ENCODE measurements at regions not wholly inside any gene's neighbourhood (a gene's known extent, or its start where the extent isn't known, plus 50 kb on each side); places are given as distances from the start of the nearest gene placed in this dataset.

DNA sequence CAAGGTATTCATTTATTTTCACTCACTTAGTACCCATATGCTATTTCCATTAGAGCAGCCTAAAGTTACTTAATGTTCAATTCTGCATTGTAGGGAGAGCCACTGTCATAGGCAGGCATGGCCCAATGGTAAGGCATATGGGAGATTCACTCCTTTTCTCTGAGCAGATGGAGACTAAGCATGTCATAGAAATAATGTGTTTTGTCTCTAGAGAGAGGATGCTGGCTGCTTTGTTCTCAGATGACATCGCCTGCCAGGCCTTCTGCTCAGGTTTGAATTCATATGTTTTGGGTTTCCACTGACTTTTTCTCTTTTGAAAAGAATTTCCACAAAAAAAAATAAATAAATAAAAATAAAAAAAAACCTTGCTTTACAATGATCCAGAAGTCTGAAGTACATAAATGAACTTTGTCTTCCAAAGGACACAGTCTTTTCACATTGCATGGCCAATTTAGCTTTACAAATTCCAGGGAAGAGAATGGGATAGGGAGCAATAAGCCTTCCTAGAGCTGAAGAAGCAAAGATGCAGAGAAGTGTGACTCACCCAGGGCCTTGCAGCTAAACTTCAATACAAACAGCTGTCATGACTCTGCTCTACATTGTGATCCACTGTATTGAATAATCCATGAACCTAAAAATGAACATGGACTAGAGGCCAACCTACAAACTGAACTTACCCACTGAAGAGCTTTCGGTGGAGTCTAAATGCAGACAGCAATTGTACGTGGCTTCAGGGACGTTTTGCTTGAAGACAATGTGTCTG is 422.5 kb downstream of the CMPK2 start:
- Mint-ChIP-seq H3K27me3 (ENCODE audit: insufficient read depth, unreplicated experiment) (no peaks in the 10 kb centered on the region), H3K4me3 (ENCODE audit: unreplicated experiment) (no peak overlapping the region), H3K27ac (ENCODE audit: low read depth, unreplicated experiment) (no peak overlapping the region), H3K9me3 (ENCODE audit: unreplicated experiment) (no peaks in the 10 kb centered on the region), H3K36me3 (ENCODE audit: insufficient read depth, unreplicated experiment) (no peaks in the 10 kb centered on the region), H3K4me1 (ENCODE audit: insufficient read depth, unreplicated experiment) (no peaks in the 10 kb centered on the region)
- BruUV-seq (replicated peaks) = no TSS peak
- POLR2A ChIA-PET = interaction anchor here (0.7 kb wide), 1 partner anchor 62 kb away, joined by 3 read pairs; no protein-coding TSS in a partner anchor
- DNase-seq (ENCODE audit: unreplicated experiment) = no peak
- TF ChIP-seq, protein P1, sequence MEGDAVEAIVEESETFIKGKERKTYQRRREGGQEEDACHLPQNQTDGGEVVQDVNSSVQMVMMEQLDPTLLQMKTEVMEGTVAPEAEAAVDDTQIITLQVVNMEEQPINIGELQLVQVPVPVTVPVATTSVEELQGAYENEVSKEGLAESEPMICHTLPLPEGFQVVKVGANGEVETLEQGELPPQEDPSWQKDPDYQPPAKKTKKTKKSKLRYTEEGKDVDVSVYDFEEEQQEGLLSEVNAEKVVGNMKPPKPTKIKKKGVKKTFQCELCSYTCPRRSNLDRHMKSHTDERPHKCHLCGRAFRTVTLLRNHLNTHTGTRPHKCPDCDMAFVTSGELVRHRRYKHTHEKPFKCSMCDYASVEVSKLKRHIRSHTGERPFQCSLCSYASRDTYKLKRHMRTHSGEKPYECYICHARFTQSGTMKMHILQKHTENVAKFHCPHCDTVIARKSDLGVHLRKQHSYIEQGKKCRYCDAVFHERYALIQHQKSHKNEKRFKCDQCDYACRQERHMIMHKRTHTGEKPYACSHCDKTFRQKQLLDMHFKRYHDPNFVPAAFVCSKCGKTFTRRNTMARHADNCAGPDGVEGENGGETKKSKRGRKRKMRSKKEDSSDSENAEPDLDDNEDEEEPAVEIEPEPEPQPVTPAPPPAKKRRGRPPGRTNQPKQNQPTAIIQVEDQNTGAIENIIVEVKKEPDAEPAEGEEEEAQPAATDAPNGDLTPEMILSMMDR (IDR thresholded peaks at IDR 0.05; ENCODE audit: unreplicated experiment) = no peak
- intact Hi-C loops (cut with micrococcal nuclease) = no loop called here
- CTCF ChIA-PET = no interaction called here

DNA sequence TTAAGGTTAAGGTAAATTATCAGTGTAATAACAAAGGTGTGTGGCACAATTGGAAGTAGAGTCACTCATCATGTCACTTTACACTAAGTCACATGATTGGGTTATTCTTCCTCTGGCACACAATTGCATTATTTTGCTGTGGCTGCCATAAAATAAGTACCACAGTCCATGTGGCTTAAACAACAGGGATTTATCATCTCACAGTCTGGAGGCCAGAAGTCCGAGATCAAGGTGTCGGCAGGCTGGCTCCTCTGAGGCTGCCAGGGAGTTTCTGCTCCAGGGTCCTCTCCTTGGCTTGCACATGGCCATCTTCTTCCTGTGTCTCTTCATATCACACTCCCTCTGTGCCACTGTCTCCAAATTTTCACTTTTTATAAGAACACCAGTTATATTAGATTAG is 421.2 kb downstream of the CMPK2 start:
- Mint-ChIP-seq H3K27me3 (ENCODE audit: insufficient read depth, unreplicated experiment) (no peaks in the 10 kb centered on the region), H3K27ac (ENCODE audit: low read depth, unreplicated experiment) (no peak overlapping the region), H3K4me3 (ENCODE audit: unreplicated experiment) (no peak overlapping the region), H3K9me3 (ENCODE audit: unreplicated experiment) (no peaks in the 10 kb centered on the region), H3K36me3 (ENCODE audit: insufficient read depth, unreplicated experiment) (no peaks in the 10 kb centered on the region), H3K4me1 (ENCODE audit: insufficient read depth, unreplicated experiment) (no peaks in the 10 kb centered on the region)
- POLR2A ChIA-PET = interaction anchor here (1.2 kb wide), 1 partner anchor 18 kb away, joined by 3 read pairs; no protein-coding TSS in a partner anchor
- TF ChIP-seq, protein P1 (IDR thresholded peaks at IDR 0.05; ENCODE audit: unreplicated experiment) = no peak
- BruUV-seq (replicated peaks) = no TSS peak
- CTCF ChIA-PET = interaction anchor here (0.7 kb wide), 1 partner anchor 884 kb away, joined by 3 read pairs; no protein-coding TSS in a partner anchor
- no peak for DNase-seq (ENCODE audit: unreplicated experiment)
- intact Hi-C loops (cut with micrococcal nuclease) = no loop called here

DNA sequence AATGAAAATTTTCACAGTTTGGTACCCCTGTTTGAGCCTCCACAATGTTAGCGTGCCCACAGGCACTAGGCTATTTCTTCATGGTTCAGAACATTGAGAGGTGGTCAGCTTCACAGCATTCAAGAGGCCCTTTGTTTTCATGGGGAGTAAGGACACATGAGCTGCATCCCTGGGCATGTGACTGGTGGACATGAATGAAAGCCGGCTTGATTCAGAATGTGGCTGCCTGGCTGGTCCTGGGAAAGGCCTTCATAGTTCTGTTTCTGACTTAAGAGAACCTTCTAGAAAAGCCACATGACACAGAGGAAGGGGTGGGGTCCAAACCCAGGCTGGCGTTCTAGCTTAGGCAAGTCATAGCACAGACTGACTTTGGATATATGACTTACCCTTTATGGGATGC is 420.6 kb downstream of the CMPK2 start:
- POLR2A ChIA-PET = interaction anchor here (1.2 kb wide), 1 partner anchor 17 kb away, joined by 3 read pairs; no protein-coding TSS in a partner anchor
- Mint-ChIP-seq H3K4me1 (ENCODE audit: insufficient read depth, unreplicated experiment) (no peaks in the 10 kb centered on the region), H3K27ac (ENCODE audit: low read depth, unreplicated experiment) (no peak overlapping the region), H3K27me3 (ENCODE audit: insufficient read depth, unreplicated experiment) (no peaks in the 10 kb centered on the region), H3K4me3 (ENCODE audit: unreplicated experiment) (no peak overlapping the region), H3K36me3 (ENCODE audit: insufficient read depth, unreplicated experiment) (no peaks in the 10 kb centered on the region), H3K9me3 (ENCODE audit: unreplicated experiment) (no peaks in the 10 kb centered on the region)
- CTCF ChIA-PET = no interaction called here
- TF ChIP-seq, protein P1 (IDR thresholded peaks at IDR 0.05; ENCODE audit: unreplicated experiment) = no peak
- BruUV-seq (replicated peaks) = no TSS peak
- intact Hi-C loops (cut with micrococcal nuclease) = no loop called here
- DNase-seq (ENCODE audit: unreplicated experiment) = no peak

DNA sequence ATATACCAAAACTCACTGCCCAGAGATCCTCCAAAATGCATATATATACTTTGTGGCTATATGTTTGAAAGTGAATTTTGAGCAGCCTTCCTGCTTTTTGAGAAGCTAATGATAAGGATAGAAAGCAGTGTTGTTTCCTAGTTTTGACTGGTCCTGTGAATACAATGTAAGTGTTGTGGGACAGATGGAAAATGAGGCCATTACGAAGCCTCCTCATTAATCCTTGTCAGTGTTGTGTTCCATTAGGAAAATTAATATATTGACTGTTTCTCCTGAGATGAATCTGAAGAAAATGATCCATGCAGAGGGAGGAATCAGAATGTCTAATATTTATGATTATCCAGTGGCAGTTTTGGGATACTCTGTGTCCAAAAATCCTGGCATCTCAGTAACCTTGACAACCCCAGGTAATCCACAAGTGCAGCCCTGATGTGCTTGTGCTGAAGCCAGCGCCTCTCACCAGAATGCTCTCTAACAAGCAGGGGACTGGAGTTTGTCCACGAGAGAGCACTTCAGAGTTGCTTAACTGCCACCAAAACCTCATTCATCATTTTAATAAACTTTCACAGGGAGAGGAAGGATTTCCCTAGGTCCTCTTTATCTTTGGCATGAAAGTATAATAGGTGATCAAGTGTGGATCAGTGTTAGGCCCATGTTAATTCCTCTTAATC is 418.6 kb downstream of the CMPK2 start:
- POLR2A ChIA-PET = no interaction called here
- H3K4me1 Mint-ChIP-seq (ENCODE audit: insufficient read depth, unreplicated experiment) = no peaks in the 10 kb centered on the region
- TF ChIP-seq, protein P1 (IDR thresholded peaks at IDR 0.05; ENCODE audit: unreplicated experiment) = no peak
- no peaks in the 10 kb centered on the region for H3K9me3 Mint-ChIP-seq (ENCODE audit: unreplicated experiment)
- no peak overlapping the region for H3K27ac Mint-ChIP-seq (ENCODE audit: low read depth, unreplicated experiment)
- no peaks in the 10 kb centered on the region for H3K36me3 Mint-ChIP-seq (ENCODE audit: insufficient read depth, unreplicated experiment)
- no peaks in the 10 kb centered on the region for H3K27me3 Mint-ChIP-seq (ENCODE audit: insufficient read depth, unreplicated experiment)
- no peak overlapping the region for H3K4me3 Mint-ChIP-seq (ENCODE audit: unreplicated experiment)
- DNase-seq (ENCODE audit: unreplicated experiment) = no peak
- BruUV-seq (replicated peaks) = no TSS peak
- CTCF ChIA-PET = no interaction called here
- intact Hi-C loops (cut with micrococcal nuclease) = no loop called here

All from MCF 10A (cell line).